ENCODE measurements at regions not wholly inside any gene's neighbourhood (a gene's known extent, or its start where the extent isn't known, plus 50 kb on each side); places are given as distances from the start of the nearest gene placed in this dataset.

DNA sequence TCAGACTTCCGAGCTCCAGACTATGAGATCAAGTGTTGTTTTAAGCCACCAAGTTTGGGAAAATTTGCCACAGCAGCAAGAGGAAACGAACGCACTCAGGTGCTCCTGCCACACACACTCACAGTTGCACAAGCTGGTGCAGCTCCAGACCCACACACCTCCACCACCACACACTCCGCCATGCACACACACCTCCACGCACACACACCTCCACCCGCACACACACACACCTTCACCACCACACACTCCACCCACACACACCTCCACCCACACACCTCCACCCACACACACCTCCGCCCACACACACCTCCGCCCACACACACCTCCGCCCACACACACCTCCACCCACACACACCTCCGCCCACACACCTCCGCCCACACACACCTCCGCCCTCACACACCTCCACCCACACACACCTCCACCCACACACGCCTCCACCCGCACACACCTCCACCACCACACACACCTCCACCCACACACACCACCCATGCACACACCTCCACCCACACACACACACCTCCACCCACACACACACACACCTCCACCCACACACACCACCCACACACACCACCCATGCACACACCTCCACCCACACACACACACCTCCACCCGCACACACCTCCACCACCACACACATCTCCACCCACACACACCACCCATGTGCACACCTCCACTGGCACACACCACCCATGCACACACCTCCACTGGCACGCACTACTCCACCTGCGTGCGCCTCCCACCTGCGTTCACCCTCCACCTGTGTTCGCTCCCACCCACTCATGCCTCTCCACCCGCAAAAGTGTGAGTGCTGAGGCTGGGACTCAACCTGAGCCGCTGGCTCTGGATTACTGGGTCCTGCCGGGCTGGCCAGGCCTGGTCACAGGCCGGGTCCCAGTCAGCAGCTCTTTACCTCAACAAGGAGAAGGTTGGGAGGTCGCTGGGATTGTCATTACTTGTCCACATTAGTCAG lies 175.6 kb downstream of the BMP7 start:
- DNase-seq: no peak

GRCh38 chr20:57091748-57092111 lies 174.7 kb downstream of the BMP7 start:
- DNase-seq: no peak

DNA sequence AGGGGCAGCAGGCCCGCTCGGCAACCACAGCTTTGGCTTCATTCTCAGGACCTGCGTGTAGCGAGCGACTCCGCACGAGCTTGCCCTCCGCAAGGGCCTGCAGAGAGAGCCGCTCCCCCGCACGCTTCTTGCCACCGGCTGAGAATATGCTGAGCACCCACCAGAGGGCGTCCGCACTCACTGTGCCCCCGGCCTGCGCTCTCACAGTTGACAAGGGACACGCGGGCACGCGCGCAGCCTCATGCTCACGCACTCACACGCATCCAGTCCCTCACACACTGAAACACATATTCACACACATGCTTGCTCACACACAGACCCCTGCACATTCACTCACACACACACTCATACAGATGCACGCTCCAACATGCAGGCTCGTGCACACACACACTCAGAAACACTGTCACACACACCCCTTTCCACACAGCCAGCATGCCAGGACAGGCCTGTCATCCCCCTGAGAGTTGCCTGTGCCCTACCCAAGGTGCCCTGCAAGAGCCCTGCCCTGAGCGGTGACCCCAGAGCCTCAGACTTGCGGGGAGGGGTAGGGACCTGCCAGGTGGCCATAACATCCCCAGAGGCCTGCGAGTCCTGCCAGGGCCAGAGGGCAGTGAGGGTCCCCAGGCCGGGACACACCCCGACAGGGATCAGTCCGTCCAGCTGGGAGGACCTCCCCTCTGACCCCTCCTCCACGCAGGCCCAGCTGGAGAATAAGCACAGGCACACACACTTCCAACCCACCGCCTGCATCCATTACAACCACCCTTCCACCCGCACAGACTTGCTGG lies 174.1 kb downstream of the BMP7 start:
- peak; percentile 31 for DNase-seq

GRCh38 chr20:57092900-57093530 lies 173.4 kb downstream of the BMP7 start:
- no peak for DNase-seq

DNA sequence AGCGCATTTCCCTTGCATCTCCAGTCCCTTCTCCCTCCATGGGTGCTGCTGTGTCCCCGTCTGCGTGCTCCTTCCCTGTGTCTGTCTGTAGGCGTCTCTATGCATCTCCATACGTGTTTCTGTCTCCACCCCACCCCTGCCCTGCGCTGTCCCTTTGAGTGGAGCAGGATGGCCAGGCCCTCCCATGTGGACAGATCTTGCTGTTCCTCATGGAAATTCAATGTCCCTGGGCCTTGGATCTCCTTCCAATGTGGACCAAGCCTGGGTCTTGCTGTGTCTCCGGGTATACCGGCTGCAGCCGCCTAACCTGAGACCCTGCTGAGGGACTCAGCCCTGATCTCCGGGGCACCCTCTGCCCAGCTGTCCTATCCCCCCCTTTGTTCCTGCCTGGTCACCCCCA lies 172.7 kb downstream of the BMP7 start:
- no peak for DNase-seq

DNA sequence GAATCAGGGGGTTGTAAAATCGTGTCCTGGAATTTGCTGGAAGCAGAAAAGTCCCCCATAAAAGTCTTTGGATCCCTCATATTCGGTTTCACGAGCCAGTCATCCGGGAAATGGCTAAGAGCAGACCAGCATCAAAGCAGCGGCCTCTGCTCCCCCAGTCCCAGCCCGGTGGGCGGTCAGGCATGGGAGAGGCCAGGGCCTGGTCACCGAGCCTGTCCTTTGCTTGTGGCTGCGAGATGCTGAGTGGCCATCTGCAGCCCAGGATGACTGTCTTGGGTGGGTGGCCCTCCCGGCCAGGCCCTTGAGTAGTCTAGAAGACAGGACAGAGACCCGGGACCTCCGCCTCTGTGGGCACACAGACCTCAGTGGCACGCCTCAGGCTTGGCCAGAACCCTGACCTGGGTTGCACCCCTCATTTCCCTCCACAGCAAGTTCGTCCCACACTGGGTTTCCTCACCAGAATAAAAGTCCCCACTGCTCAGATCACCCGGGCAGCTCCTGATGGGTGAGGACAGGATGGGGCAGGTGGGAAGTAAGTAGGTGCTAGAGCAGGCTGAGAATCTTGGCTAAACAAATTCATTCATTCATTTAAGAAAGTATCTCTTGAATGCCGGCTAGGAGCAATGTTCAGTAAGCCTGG lies 172.1 kb downstream of the BMP7 start:
- DNase-seq: no peak

DNA sequence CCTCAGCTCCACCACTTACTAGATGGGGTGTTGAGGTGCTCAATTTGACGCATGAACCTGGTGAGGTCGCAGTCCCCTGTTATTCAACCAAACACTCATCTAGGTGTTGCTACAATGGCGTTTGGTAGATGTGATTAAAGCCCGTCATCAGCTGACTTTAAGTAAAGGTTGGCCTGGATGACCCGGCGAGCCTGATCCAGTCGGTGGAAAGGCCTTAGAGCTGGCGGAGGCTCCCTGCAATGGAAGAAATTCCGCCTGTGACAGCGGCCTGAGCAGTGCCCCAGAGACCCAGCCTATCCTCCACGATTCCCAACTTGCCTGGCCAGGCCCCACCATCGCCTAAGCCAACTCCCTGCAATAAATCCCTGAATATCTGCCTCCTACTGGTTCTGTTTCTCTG lies 171.4 kb downstream of the BMP7 start:
- DNase-seq: no peak

- no peak for DNase-seq
Measured at GRCh38 chr20:57095426-57095825, 171.0 kb downstream of the BMP7 start.

- DNase-seq: no peak
Measured at GRCh38 chr20:57097245-57097915, 169.1 kb downstream of the BMP7 start.

DNA sequence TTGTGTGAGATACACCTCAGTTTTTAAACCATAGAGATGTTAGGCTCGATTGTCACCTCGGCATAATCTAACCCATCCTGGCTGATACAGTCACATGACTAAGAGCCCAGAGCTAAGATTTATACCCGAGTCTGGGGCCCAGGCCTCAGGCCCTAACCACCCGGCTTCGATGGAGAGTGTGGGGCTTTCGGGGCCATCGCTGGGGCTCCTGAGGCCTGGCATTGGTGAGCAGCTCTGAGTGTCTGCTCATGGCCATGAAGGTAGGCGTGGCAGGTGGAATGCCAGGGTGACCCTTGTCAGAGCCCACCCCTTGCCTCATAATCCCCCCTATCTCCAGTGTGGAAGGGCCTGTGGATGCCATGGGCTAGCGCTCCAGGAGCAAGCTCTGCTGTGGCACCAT lies 164.3 kb downstream of the BMP7 start:
- DNase-seq: no peak

DNA sequence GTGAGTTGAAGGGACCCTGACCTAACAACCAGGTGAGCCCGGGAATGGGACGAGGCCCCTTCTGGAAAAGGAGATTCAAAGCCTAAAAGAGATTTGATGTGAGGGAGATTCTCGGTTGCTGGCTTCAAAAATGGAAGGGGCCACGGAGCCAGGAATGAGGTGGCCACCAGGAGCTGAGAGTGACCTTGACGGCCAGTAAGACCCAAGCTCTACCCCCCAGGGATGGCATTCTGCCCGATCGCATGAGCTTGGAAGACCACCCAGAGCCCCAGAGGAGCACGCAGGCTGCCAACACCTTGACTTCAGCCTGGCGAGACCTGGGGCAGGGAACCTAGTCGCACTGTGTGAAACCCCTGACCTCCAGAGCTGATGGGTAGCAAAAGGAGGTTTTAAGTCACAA lies 163.9 kb downstream of the BMP7 start:
- no peak for DNase-seq

GRCh38 chr20:57103146-57103800 lies 163.2 kb downstream of the BMP7 start:
- DNase-seq: no peak

DNA sequence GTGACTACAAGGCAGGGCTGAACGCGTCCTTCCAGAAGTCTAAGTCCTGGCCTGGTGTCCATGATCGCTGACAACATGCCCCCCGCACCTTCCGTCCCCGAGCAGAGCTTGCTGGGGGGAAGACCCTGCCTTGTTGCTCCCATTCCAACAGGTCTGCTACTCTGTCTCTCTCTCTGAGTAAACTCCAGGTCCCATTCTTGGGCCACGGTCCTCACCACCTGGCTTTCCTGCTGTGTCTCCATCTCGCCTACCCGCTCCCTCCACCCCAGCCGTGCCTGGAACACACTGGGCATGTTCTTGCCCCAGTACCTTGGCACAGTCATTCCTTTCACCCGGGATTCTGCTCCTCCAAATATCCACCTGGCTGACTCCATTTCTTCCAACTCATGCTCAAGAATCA lies 162.3 kb downstream of the BMP7 start:
- DNase-seq: no peak

DNA sequence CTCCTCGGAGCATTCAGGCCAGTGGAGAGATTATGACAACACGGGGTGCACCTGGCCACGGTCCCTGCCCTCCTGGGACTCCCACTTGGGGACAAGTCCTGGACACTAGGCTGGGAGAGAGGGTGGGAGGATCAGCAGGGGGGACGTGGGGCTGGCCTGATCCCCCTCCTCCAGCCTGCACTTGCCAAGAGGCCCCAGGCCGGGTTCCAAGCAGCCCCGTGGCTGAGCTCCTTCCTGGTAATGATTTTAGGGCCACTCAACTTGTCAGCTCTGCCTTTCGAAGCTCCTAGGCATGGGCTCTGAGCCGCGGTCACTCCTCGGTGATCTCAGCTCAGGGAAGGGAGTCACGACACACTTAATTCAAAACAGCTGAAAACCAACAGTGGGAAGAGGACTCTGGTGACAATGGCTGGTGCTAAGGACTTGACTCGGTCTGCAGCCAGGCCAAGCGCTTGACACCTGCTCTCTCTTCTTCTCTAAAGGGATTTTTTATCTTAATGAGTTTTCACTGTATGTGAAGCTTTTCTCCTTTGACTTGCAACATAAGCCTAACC lies 161.7 kb downstream of the BMP7 start:
- no peak for DNase-seq

DNA sequence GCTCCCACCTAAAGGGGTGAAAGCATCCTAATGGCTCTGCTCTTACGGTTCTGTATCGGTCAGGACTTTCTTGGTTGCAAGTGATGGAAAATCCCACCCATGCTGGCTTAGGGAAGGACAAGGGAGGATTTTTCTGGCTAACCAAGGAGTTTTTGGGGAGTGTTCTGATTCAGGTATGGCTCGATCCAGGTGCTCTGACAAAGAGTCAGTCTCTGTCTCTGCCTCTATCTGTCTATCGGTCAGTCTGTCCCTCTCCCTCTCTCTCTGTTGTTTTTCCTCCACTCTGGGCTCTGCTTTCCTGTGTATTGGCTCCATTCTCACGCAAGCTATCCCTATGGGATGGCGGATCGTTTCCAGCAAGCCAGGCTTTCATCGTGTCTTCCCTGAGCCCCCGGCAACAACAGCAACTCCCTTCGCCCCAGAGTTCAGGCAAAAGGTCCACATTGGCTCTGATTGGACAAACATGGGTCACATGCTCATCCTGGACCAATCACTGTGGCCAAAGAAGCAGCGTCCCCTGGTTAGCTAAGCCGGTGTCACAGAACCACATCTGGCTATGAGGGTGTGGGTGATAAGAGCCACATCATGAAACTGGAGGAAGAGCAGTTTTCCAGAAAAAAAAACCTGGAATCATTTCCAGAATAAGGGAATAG lies 160.3 kb downstream of the BMP7 start:
- no peak for DNase-seq

GRCh38 chr20:57106692-57107091 lies 159.7 kb downstream of the BMP7 start:
- DNase-seq: no peak

DNA sequence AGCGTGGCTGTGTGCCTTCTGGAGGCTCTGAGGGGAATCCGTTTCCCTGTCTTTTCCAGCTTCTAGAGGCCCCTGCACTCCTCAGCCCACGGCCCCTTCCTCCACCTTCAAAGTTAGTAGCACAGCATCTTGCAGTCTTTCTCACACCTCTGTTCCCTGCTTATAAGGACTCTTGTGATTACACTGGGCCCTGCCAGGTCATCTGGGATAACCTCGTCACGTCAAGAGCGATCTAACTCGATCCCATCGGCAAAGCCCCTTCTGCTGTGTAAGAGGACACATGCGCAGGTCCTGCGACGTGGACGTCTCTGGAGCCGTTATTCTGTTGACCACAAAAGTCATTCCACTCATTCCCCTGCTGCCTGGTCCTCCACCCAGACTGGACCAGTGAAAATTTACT lies 159.2 kb downstream of the BMP7 start:
- no peak for DNase-seq

GRCh38 chr20:57108218-57108617 lies 158.2 kb downstream of the BMP7 start:
- no peak for DNase-seq

DNA sequence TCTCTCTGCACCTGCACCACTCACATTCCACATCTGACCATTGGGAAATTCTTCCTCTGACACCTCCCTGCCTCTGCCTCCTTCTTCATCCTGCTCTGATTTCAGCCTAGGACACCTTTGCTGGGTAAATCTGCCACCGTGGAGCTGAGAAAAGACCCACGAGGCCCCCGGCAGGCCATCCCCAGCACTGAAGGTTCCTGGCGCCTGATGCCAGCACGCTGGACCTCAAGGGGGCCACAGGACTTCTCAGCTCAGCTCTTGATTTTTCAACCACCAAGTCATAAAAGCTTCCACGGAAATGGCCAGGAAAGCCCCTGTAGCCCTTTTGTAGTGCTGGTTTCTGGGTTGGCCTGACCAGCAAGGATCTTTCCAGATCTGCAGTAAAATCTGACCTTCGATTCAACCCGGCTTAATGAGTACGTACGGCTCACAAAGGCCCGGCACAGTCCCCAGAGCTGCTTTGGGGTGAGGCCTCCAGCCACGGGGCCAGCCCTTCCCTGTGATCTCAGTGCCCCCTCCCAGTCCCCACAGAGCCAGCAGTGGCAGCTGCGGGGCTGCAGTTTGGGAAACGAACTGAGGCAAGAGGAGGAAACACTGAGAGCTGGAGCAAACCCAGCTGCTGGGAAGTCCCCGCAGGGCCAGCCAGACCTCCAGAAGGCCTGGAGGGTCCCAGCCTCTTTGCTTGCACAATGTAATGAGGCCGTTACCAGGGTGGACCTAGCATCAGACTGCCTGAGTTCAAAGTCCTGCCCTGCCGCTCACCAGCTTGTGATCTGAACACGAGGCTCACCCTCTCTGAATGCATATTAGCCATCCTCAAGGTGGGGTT lies 157.5 kb downstream of the BMP7 start:
- no peak for DNase-seq

- DNase-seq: no peak
Measured at GRCh38 chr20:57109571-57109953, 156.9 kb downstream of the BMP7 start.
